GM23338 (cell line): ENCODE measurements at regions not wholly inside any gene's neighbourhood (a gene's known extent, or its start where the extent isn't known, plus 50 kb on each side); places are given as distances from the start of the nearest gene placed in this dataset.
A peak's percentile ranks its signal among the peaks of the same experiment; 100 is the strongest.

ENCODE experiments used
- ATAC-seq: fragments of 200-7000 bp; cut with Tn5 transposase; 3 replicates; pipeline ENCODE4 v1.9.1; 2020
- DNase-seq: peaks from one replicate; pipeline ENCODE4 v3.0.0-alpha.2; 2015; ENCODE audit warnings: low spot score
- H2AFZ ChIP-seq: fragments of 200-600 bp; sonication (generic); 2 replicates; pipeline ENCODE4 v1.8.0; 2016; ENCODE audit warnings: antibody characterized with exemption, mild to moderate bottlenecking, moderate library complexity
- H3F3A ChIP-seq: fragments of 200-600 bp; sonication (generic); replicated peaks from 2 replicates; pipeline ENCODE4 v1.8.0; 2017; ENCODE audit warnings: antibody characterized with exemption, mixed run types, low read depth
- H3K27ac ChIP-seq: fragments of 200-600 bp; sonication (generic); 2 replicates; pipeline ENCODE4 v1.6.1; 2016; ENCODE audit warnings: low read depth
- H3K27me3 ChIP-seq: fragments of 200-600 bp; sonication (generic); 2 replicates; pipeline ENCODE4 v1.8.0; 2016; ENCODE audit warnings: mild to moderate bottlenecking, mixed run types, moderate library complexity; ENCODE audit not compliant: insufficient read depth
- H3K36me3 ChIP-seq: fragments of 200-600 bp; sonication (generic); 2 replicates; pipeline ENCODE4 v1.8.0; 2016; ENCODE audit warnings: mild to moderate bottlenecking; ENCODE audit not compliant: insufficient read depth
- H3K4me1 ChIP-seq: fragments of 200-600 bp; sonication (generic); 2 replicates; pipeline ENCODE4 v1.8.0; 2016; ENCODE audit warnings: mild to moderate bottlenecking, moderate library complexity; ENCODE audit not compliant: insufficient read depth
- H3K4me2 ChIP-seq: fragments of 200-600 bp; sonication (generic); 2 replicates; pipeline ENCODE4 v1.7.1; 2017; ENCODE audit warnings: mixed run types
- H3K4me3 ChIP-seq: fragments of 200-600 bp; sonication (generic); 2 replicates; pipeline ENCODE4 v1.6.1; 2016; ENCODE audit warnings: mixed run types
- H3K79me2 ChIP-seq: fragments of 200-600 bp; sonication (generic); replicated peaks from 2 replicates; pipeline ENCODE4 v1.8.0; 2017; ENCODE audit warnings: mild to moderate bottlenecking; ENCODE audit not compliant: insufficient read depth
- H3K9me2 ChIP-seq: fragments of 200-600 bp; sonication (generic); 2 replicates; pipeline ENCODE4 v1.8.0; 2017; ENCODE audit not compliant: insufficient read depth
- H4K20me1 ChIP-seq: fragments of 200-600 bp; sonication (generic); replicated peaks from 2 replicates; pipeline ENCODE4 v1.8.0; 2017; ENCODE audit warnings: mild to moderate bottlenecking; ENCODE audit not compliant: insufficient read depth
- H3K27ac Mint-ChIP-seq: 2 replicates; pipeline ENCODE4 v1.8.0; 2020; ENCODE audit warnings: inconsistent platforms, mild to moderate bottlenecking, moderate library complexity, mixed read lengths
- H3K27me3 Mint-ChIP-seq: 3 replicates; pipeline ENCODE4 v1.8.0; 2022; ENCODE audit warnings: low read depth, mild to moderate bottlenecking, moderate library complexity, mixed read lengths, inconsistent platforms; ENCODE audit not compliant: insufficient read depth, poor library complexity
- H3K36me3 Mint-ChIP-seq: 3 replicates; pipeline ENCODE4 v1.8.0; 2021; ENCODE audit warnings: low read depth, mild to moderate bottlenecking, inconsistent platforms, moderate library complexity, mixed read lengths
- H3K4me1 Mint-ChIP-seq: 3 replicates; pipeline ENCODE4 v1.8.0; 2020; ENCODE audit warnings: mild to moderate bottlenecking, inconsistent platforms, mixed read lengths
- H3K4me3 Mint-ChIP-seq: 3 replicates; pipeline ENCODE4 v1.8.0; 2021; ENCODE audit warnings: moderate library complexity, mild to moderate bottlenecking, inconsistent platforms, mixed read lengths
- H3K9me3 Mint-ChIP-seq: 3 replicates; pipeline ENCODE4 v1.8.0; 2020; ENCODE audit warnings: moderate library complexity, mild to moderate bottlenecking, inconsistent platforms, mixed read lengths
- CREB1 ChIP-seq: fragments of 250-450 bp; sonication (Bioruptor Pico); IDR thresholded peaks from 2 replicates; pipeline ENCODE4 v1.5.0; 2020; ENCODE audit warnings: low read depth, mild to moderate bottlenecking, moderate library complexity
- EZH2 ChIP-seq: fragments of 200-600 bp; sonication (generic); IDR thresholded peaks from one replicate; pipeline ENCODE4 v1.8.0; 2017; ENCODE audit warnings: antibody characterized with exemption, mild to moderate bottlenecking, low read depth; ENCODE audit not compliant: unreplicated experiment
- EZH2phosphoT487 ChIP-seq: fragments of 200-600 bp; sonication (generic); IDR thresholded peaks from one replicate; pipeline ENCODE4 v1.8.1; 2018; ENCODE audit warnings: antibody characterized with exemption; ENCODE audit not compliant: unreplicated experiment
- NANOG ChIP-seq: IDR thresholded peaks from 2 replicates; pipeline ENCODE4 v1.6.1; 2016; ENCODE audit warnings: antibody characterized with exemption, borderline replicate concordance
- ZNF114 ChIP-seq: fragments of 250-450 bp; sonication (Bioruptor Pico); IDR thresholded peaks from 2 replicates; pipeline ENCODE4 v1.5.0; 2020; ENCODE audit warnings: mild to moderate bottlenecking, moderate library complexity
- ZNF331 ChIP-seq: fragments of 250-450 bp; sonication (Bioruptor Pico); IDR thresholded peaks from 2 replicates; pipeline ENCODE4 v1.5.0; 2020; ENCODE audit warnings: low read depth, mild to moderate bottlenecking, moderate library complexity
- TF ChIP-seq, protein P1 (sequence below), 2 experiments: fragments of 200-600 bp in 1 of 2; sonication (generic) in 1 of 2; conservative IDR thresholded peaks; 2 replicates each; pipeline versions ENCODE4 v1.5.1 to v1.6.1; 2016 to 2017; ENCODE audit warnings: antibody characterized with exemption in 2 of 2, low read depth in 2 of 2, mild to moderate bottlenecking in 2 of 2, moderate library complexity in 1 of 2
- TF ChIP-seq, protein P2 (sequence below): IDR thresholded peaks from 2 replicates; pipeline ENCODE4 v1.6.1; 2016; ENCODE audit warnings: antibody characterized with exemption
- TF ChIP-seq, protein P3 (sequence below): fragments of 250-450 bp; sonication (Bioruptor Pico); IDR thresholded peaks from 2 replicates; pipeline ENCODE4 v1.5.0; 2020; ENCODE audit warnings: mild to moderate bottlenecking, moderate library complexity

DNA sequence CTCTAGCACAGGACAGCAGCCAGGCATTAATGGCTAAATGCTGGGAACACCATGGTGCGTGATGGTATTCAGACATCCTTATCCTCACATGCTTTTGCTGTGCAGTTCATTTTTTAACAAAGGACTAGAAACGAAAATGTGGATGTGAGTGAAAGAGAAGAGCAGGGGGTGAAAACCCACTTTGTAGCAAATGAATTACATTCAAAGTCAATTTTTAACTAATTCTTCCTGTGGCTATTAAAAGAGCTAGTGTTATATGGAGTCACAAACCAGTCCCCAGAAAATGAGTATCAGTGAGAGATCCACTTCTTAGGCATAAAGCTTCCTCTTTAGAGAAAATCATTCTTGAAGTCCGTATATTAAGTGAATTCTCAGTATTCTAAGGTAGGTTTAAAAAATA lies 592.0 kb upstream of the LMO3 start:
- Histone ChIP-seq H3K4me1 (no peaks in the 10 kb centered on the region), H2AFZ (peak overlapping the region; percentile 81), H3K27me3 (no peaks in the 10 kb centered on the region), H4K20me1 (no peaks in the 10 kb centered on the region), H3F3A (no peaks in the 10 kb centered on the region), H3K79me2 (no peaks in the 10 kb centered on the region), H3K36me3 (no peaks in the 10 kb centered on the region), H3K9me2 (peaks cover 3% of the 10 kb centered on the region; the same call in 1 of the 2 replicates), H3K4me2 (no peak overlapping the region), H3K4me3 (no peak overlapping the region), H3K27ac (no peak overlapping the region)
- no peaks in the 10 kb centered on the region for H3K27me3 Mint-ChIP-seq
- H3K36me3 Mint-ChIP-seq: no peaks in the 10 kb centered on the region
- H3K4me1 Mint-ChIP-seq: no peaks in the 10 kb centered on the region
- ATAC-seq (no peak), DNase-seq (no peak)
- H3K4me3 Mint-ChIP-seq: no peak overlapping the region
- peaks cover 4% of the 10 kb centered on the region; the same call in 2 of the 3 replicates for H3K9me3 Mint-ChIP-seq
- TF ChIP-seq, protein P1, sequence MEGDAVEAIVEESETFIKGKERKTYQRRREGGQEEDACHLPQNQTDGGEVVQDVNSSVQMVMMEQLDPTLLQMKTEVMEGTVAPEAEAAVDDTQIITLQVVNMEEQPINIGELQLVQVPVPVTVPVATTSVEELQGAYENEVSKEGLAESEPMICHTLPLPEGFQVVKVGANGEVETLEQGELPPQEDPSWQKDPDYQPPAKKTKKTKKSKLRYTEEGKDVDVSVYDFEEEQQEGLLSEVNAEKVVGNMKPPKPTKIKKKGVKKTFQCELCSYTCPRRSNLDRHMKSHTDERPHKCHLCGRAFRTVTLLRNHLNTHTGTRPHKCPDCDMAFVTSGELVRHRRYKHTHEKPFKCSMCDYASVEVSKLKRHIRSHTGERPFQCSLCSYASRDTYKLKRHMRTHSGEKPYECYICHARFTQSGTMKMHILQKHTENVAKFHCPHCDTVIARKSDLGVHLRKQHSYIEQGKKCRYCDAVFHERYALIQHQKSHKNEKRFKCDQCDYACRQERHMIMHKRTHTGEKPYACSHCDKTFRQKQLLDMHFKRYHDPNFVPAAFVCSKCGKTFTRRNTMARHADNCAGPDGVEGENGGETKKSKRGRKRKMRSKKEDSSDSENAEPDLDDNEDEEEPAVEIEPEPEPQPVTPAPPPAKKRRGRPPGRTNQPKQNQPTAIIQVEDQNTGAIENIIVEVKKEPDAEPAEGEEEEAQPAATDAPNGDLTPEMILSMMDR (conservative IDR thresholded peaks at IDR 0.05; ENCODE audit: low read depth in 2 of 2): no peak
- TF ChIP-seq, protein P2, sequence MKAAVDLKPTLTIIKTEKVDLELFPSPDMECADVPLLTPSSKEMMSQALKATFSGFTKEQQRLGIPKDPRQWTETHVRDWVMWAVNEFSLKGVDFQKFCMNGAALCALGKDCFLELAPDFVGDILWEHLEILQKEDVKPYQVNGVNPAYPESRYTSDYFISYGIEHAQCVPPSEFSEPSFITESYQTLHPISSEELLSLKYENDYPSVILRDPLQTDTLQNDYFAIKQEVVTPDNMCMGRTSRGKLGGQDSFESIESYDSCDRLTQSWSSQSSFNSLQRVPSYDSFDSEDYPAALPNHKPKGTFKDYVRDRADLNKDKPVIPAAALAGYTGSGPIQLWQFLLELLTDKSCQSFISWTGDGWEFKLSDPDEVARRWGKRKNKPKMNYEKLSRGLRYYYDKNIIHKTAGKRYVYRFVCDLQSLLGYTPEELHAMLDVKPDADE: no peak
- TF ChIP-seq EZH2 (no peak), ZNF331 (no peak), EZH2phosphoT487 (no peak), CREB1 (CRISPR knock-in tag) (no peak), NANOG (no peak), ZNF114 (CRISPR knock-in tag) (no peak)
- TF ChIP-seq, protein P3, sequence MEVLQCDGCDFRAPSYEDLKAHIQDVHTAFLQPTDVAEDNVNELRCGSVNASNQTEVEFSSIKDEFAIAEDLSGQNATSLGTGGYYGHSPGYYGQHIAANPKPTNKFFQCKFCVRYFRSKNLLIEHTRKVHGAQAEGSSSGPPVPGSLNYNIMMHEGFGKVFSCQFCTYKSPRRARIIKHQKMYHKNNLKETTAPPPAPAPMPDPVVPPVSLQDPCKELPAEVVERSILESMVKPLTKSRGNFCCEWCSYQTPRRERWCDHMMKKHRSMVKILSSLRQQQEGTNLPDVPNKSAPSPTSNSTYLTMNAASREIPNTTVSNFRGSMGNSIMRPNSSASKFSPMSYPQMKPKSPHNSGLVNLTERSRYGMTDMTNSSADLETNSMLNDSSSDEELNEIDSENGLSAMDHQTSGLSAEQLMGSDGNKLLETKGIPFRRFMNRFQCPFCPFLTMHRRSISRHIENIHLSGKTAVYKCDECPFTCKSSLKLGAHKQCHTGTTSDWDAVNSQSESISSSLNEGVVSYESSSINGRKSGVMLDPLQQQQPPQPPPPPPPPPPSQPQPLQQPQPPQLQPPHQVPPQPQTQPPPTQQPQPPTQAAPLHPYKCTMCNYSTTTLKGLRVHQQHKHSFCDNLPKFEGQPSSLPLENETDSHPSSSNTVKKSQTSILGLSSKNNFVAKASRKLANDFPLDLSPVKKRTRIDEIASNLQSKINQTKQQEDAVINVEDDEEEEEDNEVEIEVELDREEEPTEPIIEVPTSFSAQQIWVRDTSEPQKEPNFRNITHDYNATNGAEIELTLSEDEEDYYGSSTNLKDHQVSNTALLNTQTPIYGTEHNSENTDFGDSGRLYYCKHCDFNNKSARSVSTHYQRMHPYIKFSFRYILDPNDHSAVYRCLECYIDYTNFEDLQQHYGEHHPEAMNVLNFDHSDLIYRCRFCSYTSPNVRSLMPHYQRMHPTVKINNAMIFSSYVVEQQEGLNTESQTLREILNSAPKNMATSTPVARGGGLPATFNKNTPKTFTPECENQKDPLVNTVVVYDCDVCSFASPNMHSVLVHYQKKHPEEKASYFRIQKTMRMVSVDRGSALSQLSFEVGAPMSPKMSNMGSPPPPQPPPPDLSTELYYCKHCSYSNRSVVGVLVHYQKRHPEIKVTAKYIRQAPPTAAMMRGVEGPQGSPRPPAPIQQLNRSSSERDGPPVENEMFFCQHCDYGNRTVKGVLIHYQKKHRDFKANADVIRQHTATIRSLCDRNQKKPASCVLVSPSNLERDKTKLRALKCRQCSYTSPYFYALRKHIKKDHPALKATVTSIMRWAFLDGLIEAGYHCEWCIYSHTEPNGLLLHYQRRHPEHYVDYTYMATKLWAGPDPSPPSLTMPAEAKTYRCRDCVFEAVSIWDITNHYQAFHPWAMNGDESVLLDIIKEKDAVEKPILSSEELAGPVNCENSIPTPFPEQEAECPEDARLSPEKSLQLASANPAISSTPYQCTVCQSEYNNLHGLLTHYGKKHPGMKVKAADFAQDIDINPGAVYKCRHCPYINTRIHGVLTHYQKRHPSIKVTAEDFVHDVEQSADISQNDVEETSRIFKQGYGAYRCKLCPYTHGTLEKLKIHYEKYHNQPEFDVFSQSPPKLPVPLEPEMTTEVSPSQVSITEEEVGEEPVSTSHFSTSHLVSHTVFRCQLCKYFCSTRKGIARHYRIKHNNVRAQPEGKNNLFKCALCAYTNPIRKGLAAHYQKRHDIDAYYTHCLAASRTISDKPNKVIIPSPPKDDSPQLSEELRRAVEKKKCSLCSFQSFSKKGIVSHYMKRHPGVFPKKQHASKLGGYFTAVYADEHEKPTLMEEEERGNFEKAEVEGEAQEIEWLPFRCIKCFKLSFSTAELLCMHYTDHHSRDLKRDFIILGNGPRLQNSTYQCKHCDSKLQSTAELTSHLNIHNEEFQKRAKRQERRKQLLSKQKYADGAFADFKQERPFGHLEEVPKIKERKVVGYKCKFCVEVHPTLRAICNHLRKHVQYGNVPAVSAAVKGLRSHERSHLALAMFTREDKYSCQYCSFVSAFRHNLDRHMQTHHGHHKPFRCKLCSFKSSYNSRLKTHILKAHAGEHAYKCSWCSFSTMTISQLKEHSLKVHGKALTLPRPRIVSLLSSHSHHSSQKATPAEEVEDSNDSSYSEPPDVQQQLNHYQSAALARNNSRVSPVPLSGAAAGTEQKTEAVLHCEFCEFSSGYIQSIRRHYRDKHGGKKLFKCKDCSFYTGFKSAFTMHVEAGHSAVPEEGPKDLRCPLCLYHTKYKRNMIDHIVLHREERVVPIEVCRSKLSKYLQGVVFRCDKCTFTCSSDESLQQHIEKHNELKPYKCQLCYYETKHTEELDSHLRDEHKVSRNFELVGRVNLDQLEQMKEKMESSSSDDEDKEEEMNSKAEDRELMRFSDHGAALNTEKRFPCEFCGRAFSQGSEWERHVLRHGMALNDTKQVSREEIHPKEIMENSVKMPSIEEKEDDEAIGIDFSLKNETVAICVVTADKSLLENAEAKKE (CRISPR knock-in tag): no peak
- no peak overlapping the region for H3K27ac Mint-ChIP-seq
